H9 (cell line): ENCODE measurements at regions not wholly inside any gene's neighbourhood (a gene's known extent, or its start where the extent isn't known, plus 50 kb on each side); places are given as distances from the start of the nearest gene placed in this dataset.

Experiments
- DNase-seq: peaks from one replicate; pipeline ENCODE4 v3.0.0-alpha.2; 2017
- H2AFZ ChIP-seq: one replicate; pipeline ENCODE4 v1.6.1; 2013; ENCODE audit warnings: mild to moderate bottlenecking, low read length, control low read depth, moderate library complexity
- H2AK5ac ChIP-seq: 2 replicates; pipeline ENCODE4 v1.6.1; 2013; ENCODE audit warnings: low read length, control low read depth, mixed read lengths; ENCODE audit not compliant: insufficient read length
- H2BK120ac ChIP-seq: one replicate; pipeline ENCODE4 v1.6.1; 2013; ENCODE audit warnings: low read depth, mild to moderate bottlenecking, low read length, control low read depth, inconsistent platforms; ENCODE audit not compliant: poor library complexity, severe bottlenecking
- H2BK12ac ChIP-seq: 2 replicates; pipeline ENCODE4 v1.6.1; 2013; ENCODE audit warnings: low read length, control low read depth, mixed read lengths, low read depth; ENCODE audit not compliant: insufficient read length
- H2BK15ac ChIP-seq: 2 replicates; pipeline ENCODE4 v1.6.1; 2013; ENCODE audit warnings: low read depth, low read length, control low read depth
- H2BK20ac ChIP-seq: one replicate; pipeline ENCODE4 v1.6.1; 2013; ENCODE audit warnings: low read depth, mild to moderate bottlenecking, low read length, control low read depth, inconsistent platforms; ENCODE audit not compliant: poor library complexity, severe bottlenecking
- H2BK5ac ChIP-seq: 2 replicates; pipeline ENCODE4 v1.6.1; 2013; ENCODE audit warnings: low read length, control low read depth, mixed read lengths; ENCODE audit not compliant: insufficient read length
- H3K14ac ChIP-seq: 2 replicates; pipeline ENCODE4 v1.6.1; 2013; ENCODE audit warnings: low read length, control low read depth; ENCODE audit not compliant: insufficient read depth
- H3K18ac ChIP-seq: 2 replicates; pipeline ENCODE4 v1.6.1; 2013; ENCODE audit warnings: low read depth, mild to moderate bottlenecking, mixed read lengths, low read length, control low read depth; ENCODE audit not compliant: insufficient read length
- H3K23ac ChIP-seq: 2 replicates; pipeline ENCODE4 v1.6.1; 2013; ENCODE audit warnings: low read length, control low read depth, mixed read lengths, low read depth; ENCODE audit not compliant: insufficient read length
- H3K23me2 ChIP-seq: 2 replicates; pipeline ENCODE4 v1.6.1; 2013; ENCODE audit warnings: low read depth, mild to moderate bottlenecking, mixed read lengths, low read length, control low read depth; ENCODE audit not compliant: insufficient read length, poor library complexity, severe bottlenecking
- H3K27ac ChIP-seq: 2 replicates; pipeline ENCODE4 v1.5.1; 2013; ENCODE audit warnings: low read length, control low read depth, mixed read lengths, low read depth; ENCODE audit not compliant: insufficient read length
- H3K27me3 ChIP-seq: 2 replicates; pipeline ENCODE4 v1.6.1; 2013; ENCODE audit warnings: low read length, control low read depth, inconsistent platforms; ENCODE audit not compliant: insufficient read depth
- H3K4ac ChIP-seq: 2 replicates; pipeline ENCODE4 v1.6.1; 2013; ENCODE audit warnings: low read depth, mild to moderate bottlenecking, control low read depth, inconsistent platforms, low read length, moderate library complexity
- H3K4me1 ChIP-seq: 2 replicates; pipeline ENCODE4 v1.6.1; 2013; ENCODE audit warnings: low read length, control low read depth, inconsistent platforms; ENCODE audit not compliant: insufficient read depth
- H3K4me2 ChIP-seq: 2 replicates; pipeline ENCODE4 v1.6.1; 2013; ENCODE audit warnings: low read length, control low read depth, mixed read lengths; ENCODE audit not compliant: insufficient read length, insufficient read depth
- H3K56ac ChIP-seq: 2 replicates; pipeline ENCODE4 v1.6.1; 2013; ENCODE audit warnings: low read depth, mild to moderate bottlenecking, mixed read lengths, low read length, control low read depth; ENCODE audit not compliant: insufficient read length
- H3K79me1 ChIP-seq: 2 replicates; pipeline ENCODE4 v1.6.1; 2013; ENCODE audit warnings: low read depth, mild to moderate bottlenecking, moderate library complexity, low read length, control low read depth, inconsistent platforms; ENCODE audit not compliant: insufficient read depth, poor library complexity, severe bottlenecking
- H3K79me2 ChIP-seq: 2 replicates; pipeline ENCODE4 v1.6.1; 2013; ENCODE audit warnings: low read length, control low read depth, inconsistent platforms; ENCODE audit not compliant: insufficient read depth
- H3K9ac ChIP-seq: 2 replicates; pipeline ENCODE4 v1.6.1; 2013; ENCODE audit warnings: low read length, control low read depth, mixed read lengths; ENCODE audit not compliant: insufficient read length; ENCODE audit errors: extremely low read depth
- H3K9me3 ChIP-seq: one replicate; pipeline ENCODE4 v1.6.1; 2013; ENCODE audit warnings: low read depth, low read length, inconsistent platforms; ENCODE audit not compliant: control insufficient read depth
- H3T11ph ChIP-seq: one replicate; pipeline ENCODE4 v1.6.1; 2013; ENCODE audit warnings: mild to moderate bottlenecking, low read length, control low read depth, inconsistent platforms
- H4K20me1 ChIP-seq: one replicate; pipeline ENCODE4 v1.6.1; 2013; ENCODE audit not compliant: control insufficient read depth, insufficient read length, insufficient read depth
- H4K5ac ChIP-seq: 2 replicates; pipeline ENCODE4 v1.6.1; 2013; ENCODE audit warnings: low read depth, mild to moderate bottlenecking, mixed read lengths, low read length, control low read depth; ENCODE audit not compliant: insufficient read length
- H4K8ac ChIP-seq: replicated peaks from 2 replicates; pipeline ENCODE4 v1.6.1; 2013; ENCODE audit warnings: low read length, control low read depth, mixed read lengths, low read depth; ENCODE audit not compliant: insufficient read length
- H4K91ac ChIP-seq: 2 replicates; pipeline ENCODE4 v1.6.1; 2013; ENCODE audit warnings: low read depth, mild to moderate bottlenecking, moderate library complexity, mixed read lengths, low read length, control low read depth; ENCODE audit not compliant: insufficient read length
- H3K27ac Mint-ChIP-seq, 3 experiments: 2 replicates in 2 of 3; 3 replicates in 1 of 3; pipeline ENCODE4 v1.8.0; 2020 to 2021; ENCODE audit warnings: mixed read lengths in 3 of 3, mild to moderate bottlenecking in 1 of 3, moderate library complexity in 1 of 3
- H3K27me3 Mint-ChIP-seq: 2 replicates; pipeline ENCODE4 v1.8.0; 2021; ENCODE audit warnings: low read depth, mild to moderate bottlenecking, moderate library complexity, mixed read lengths
- H3K36me3 Mint-ChIP-seq, 3 experiments: 2 replicates in 2 of 3; 3 replicates in 1 of 3; pipeline ENCODE4 v1.8.0; 2020 to 2021; ENCODE audit warnings: low read depth in 3 of 3, mixed read lengths in 3 of 3; ENCODE audit not compliant: insufficient read depth in 1 of 3
- H3K4me1 Mint-ChIP-seq, 2 experiments: 2 replicates each; pipeline ENCODE4 v1.8.0; 2020; ENCODE audit warnings: mixed read lengths in 2 of 2
- H3K4me3 Mint-ChIP-seq, 2 experiments: 2 replicates in 1 of 2; 3 replicates in 1 of 2; pipeline ENCODE4 v1.8.0; 2020 to 2021; ENCODE audit warnings: mild to moderate bottlenecking in 2 of 2, mixed read lengths in 2 of 2, moderate library complexity in 1 of 2
- H3K9me3 Mint-ChIP-seq, 2 experiments: 2 replicates in 1 of 2; 3 replicates in 1 of 2; pipeline ENCODE4 v1.8.0; 2020; ENCODE audit warnings: mild to moderate bottlenecking in 2 of 2, mixed read lengths in 2 of 2, moderate library complexity in 1 of 2
- CTCF ChIP-seq: fragments of 200-600 bp; sonication (generic); conservative IDR thresholded peaks from 3 replicates; pipeline ENCODE4 v1.8.0; 2021; ENCODE audit warnings: antibody characterized with exemption, mild to moderate bottlenecking
- WGBS: extraction: QIAGEN DNeasy Blood & Tissue Kit; methylation state at CpG from one replicate; pipeline ENCODE4 v1.1.7; 2013; ENCODE audit warnings: missing lambda C conversion rate, low lambda C conversion rate, mixed read lengths; ENCODE audit not compliant: insufficient read length; ENCODE audit errors: extremely low coverage; 5-methylcytosine and 5-hydroxymethylcytosine counted together

DNA sequence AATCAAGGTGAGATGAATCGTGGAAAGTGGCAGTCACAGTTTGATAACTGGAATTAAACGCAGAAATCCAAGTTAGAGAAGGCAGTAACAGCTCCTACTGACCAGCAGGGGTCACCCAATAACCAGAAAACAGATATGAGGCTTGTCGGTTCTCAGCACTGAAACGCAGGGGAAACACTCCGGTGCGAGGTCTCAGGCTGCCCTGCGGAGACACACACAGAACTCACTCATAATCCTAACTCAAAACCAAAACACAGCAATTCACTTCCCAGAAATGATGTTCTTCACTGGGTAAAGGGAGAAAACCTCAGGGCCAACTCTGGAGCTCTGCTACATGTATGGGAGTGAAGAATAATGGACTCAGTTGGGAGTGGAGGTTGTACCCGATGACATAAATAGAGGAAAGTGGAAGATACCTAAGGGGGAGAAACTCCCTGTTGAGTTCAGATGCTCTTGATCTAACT lies 384.4 kb downstream of the RAPGEF2 start:
- no peaks in the 10 kb centered on the region for H4K20me1 ChIP-seq
- H3T11ph ChIP-seq: no peak overlapping the region
- no peak overlapping the region for H3K4ac ChIP-seq
- H3K4me2 ChIP-seq: peak overlapping the region; percentile 7
- no peak overlapping the region for H4K91ac ChIP-seq
- no CpG with 5 or more reads among the region's 8 CpGs for WGBS
- peak; percentile 87 for TF ChIP-seq CTCF
- Mint-ChIP-seq H3K27ac (no peak overlapping the region), H3K4me1 (peaks cover 18 to 20% of the 10 kb centered on the region in 2 experiments), H3K27me3 (no peaks in the 10 kb centered on the region; the same call in 1 of the 2 replicates), H3K36me3 (peaks cover 11 to 22% (median 20%) of the 10 kb centered on the region in 3 experiments), H3K4me3 (no peak overlapping the region; a peak in 1 of 5 replicates), H3K9me3 (peaks cover 19 to 23% of the 10 kb centered on the region in 2 experiments)
- no peak overlapping the region for H2BK12ac ChIP-seq
- no peak overlapping the region for H3K23ac ChIP-seq
- H3K9ac ChIP-seq: no peak overlapping the region
- H2AFZ ChIP-seq: peak overlapping the region; percentile 93
- no peak overlapping the region for H3K56ac ChIP-seq
- H4K8ac ChIP-seq: no peak overlapping the region
- H2BK20ac ChIP-seq: no peak overlapping the region
- no peak overlapping the region for H3K18ac ChIP-seq
- peaks cover 16% of the 10 kb centered on the region for H3K9me3 ChIP-seq
- H2BK15ac ChIP-seq: no peak overlapping the region
- H2AK5ac ChIP-seq: no peak overlapping the region
- H3K14ac ChIP-seq: no peak overlapping the region
- no peaks in the 10 kb centered on the region for H3K79me2 ChIP-seq
- H2BK5ac ChIP-seq: no peak overlapping the region
- H3K27ac ChIP-seq: no peak overlapping the region
- H3K79me1 ChIP-seq: no peaks in the 10 kb centered on the region
- H4K5ac ChIP-seq: no peak overlapping the region
- H3K27me3 ChIP-seq: no peaks in the 10 kb centered on the region
- 0 out of 2 replicates have a peak, but pooled peaks cover 2% of the 10 kb centered on the region for H3K4me1 ChIP-seq
- no peaks in the 10 kb centered on the region for H3K23me2 ChIP-seq
- DNase-seq: peak; percentile 76
- no peak overlapping the region for H2BK120ac ChIP-seq
